Liver (tissue), 8 donors: ENCODE measurements at regions not wholly inside any gene's neighbourhood (a gene's known extent, or its start where the extent isn't known, plus 50 kb on each side); places are given as distances from the start of the nearest gene placed in this dataset.

Experiments
- DNase-seq: peaks from one replicate; pipeline ENCODE4 v3.0.0-alpha.2; 2017; ENCODE audit warnings: low spot score
- H3K27ac ChIP-seq, 2 donors: one replicate each; pipeline ENCODE4 v1.7.0; 2013; ENCODE audit warnings: inconsistent platforms in 2 of 2, low read length in 2 of 2, control low read depth in 1 of 2, low read depth in 1 of 2, mild to moderate bottlenecking in 1 of 2
- H3K27me3 ChIP-seq, 4 donors: one replicate each; pipeline versions ENCODE4 v1.6.1 to v1.7.0; 2013; ENCODE audit warnings: low read length in 3 of 4, inconsistent platforms in 1 of 4, mild to moderate bottlenecking in 1 of 4, moderate library complexity in 1 of 4; ENCODE audit not compliant: control insufficient read depth in 4 of 4, insufficient read depth in 4 of 4
- H3K36me3 ChIP-seq, 4 donors: one replicate each; pipeline versions ENCODE4 v1.6.1 to v1.7.0; 2013; ENCODE audit warnings: low read length in 3 of 4, mild to moderate bottlenecking in 3 of 4, low read depth in 1 of 4, moderate library complexity in 1 of 4; ENCODE audit not compliant: control insufficient read depth in 4 of 4, insufficient read depth in 3 of 4
- H3K4me1 ChIP-seq, 4 donors: one replicate each; pipeline versions ENCODE4 v1.6.1 to v1.7.0; 2013; ENCODE audit warnings: low read length in 3 of 4, mild to moderate bottlenecking in 3 of 4, moderate library complexity in 1 of 4; ENCODE audit not compliant: control insufficient read depth in 4 of 4, insufficient read depth in 4 of 4
- H3K4me3 ChIP-seq, 3 donors: one replicate each; pipeline versions ENCODE4 v1.6.1 to v1.7.0; 2013; ENCODE audit warnings: low read length in 3 of 3, control low read depth in 1 of 3, low read depth in 1 of 3, mild to moderate bottlenecking in 1 of 3
- H3K9ac ChIP-seq, 2 donors: one replicate each; pipeline ENCODE4 v1.7.0; 2013; ENCODE audit warnings: low read length in 2 of 2, mild to moderate bottlenecking in 2 of 2, moderate library complexity in 2 of 2, control low read depth in 1 of 2, low read depth in 1 of 2
- H3K9me3 ChIP-seq, 4 donors: one replicate each; pipeline versions ENCODE4 v1.6.1 to v1.7.0; 2013; ENCODE audit warnings: low read length in 3 of 4; ENCODE audit not compliant: control insufficient read depth in 4 of 4
- ATF3 ChIP-seq: IDR thresholded peaks from 2 replicates; pipeline ENCODE4 v1.6.1; 2016; ENCODE audit warnings: antibody characterized with exemption
- CTCF ChIP-seq: fragments of 150-350 bp; IDR thresholded peaks from 2 replicates; pipeline ENCODE4 v1.5.1; 2017; ENCODE audit warnings: improper control_type of control experiment, low read depth, low read length; ENCODE audit not compliant: missing input control
- EGR1 ChIP-seq, 2 donors: IDR thresholded peaks; 2 replicates each; pipeline ENCODE4 v1.6.1; 2016 to 2018; ENCODE audit warnings: antibody characterized with exemption in 2 of 2, low read depth in 2 of 2
- FOXA2 ChIP-seq: IDR thresholded peaks from 2 replicates; pipeline ENCODE4 v1.6.1; 2016; ENCODE audit warnings: antibody characterized with exemption
- GABPA ChIP-seq, 2 donors: IDR thresholded peaks in 1 of 2; conservative IDR thresholded peaks in 1 of 2; 2 replicates each; pipeline ENCODE4 v1.6.1; 2016; ENCODE audit warnings: antibody characterized with exemption in 2 of 2, mild to moderate bottlenecking in 1 of 2, moderate library complexity in 1 of 2
- HNF4A ChIP-seq, 2 donors: conservative IDR thresholded peaks; 2 replicates each; pipeline ENCODE4 v1.6.1; 2016; ENCODE audit warnings: antibody characterized with exemption in 2 of 2, mild to moderate bottlenecking in 2 of 2
- HNF4G ChIP-seq: IDR thresholded peaks from 2 replicates; pipeline ENCODE4 v1.6.1; 2016; ENCODE audit warnings: antibody characterized with exemption
- MAX ChIP-seq: IDR thresholded peaks from 2 replicates; pipeline ENCODE4 v1.6.1; 2016; ENCODE audit warnings: antibody characterized with exemption
- NR2F2 ChIP-seq: IDR thresholded peaks from 2 replicates; pipeline ENCODE4 v1.6.1; 2016; ENCODE audit warnings: antibody characterized with exemption
- RAD21 ChIP-seq, 2 donors: IDR thresholded peaks; 2 replicates each; pipeline ENCODE4 v1.6.1; 2016; ENCODE audit warnings: antibody characterized with exemption in 2 of 2, mild to moderate bottlenecking in 2 of 2
- REST ChIP-seq: IDR thresholded peaks from 2 replicates; pipeline ENCODE4 v1.6.1; 2016; ENCODE audit warnings: antibody characterized with exemption, mild to moderate bottlenecking
- RXRA ChIP-seq, 2 donors: IDR thresholded peaks; 2 replicates each; pipeline ENCODE4 v1.6.1; 2017 to 2018; ENCODE audit warnings: antibody characterized with exemption in 2 of 2, mild to moderate bottlenecking in 1 of 2
- SP1 ChIP-seq: IDR thresholded peaks from 2 replicates; pipeline ENCODE4 v1.6.1; 2018; ENCODE audit warnings: antibody characterized with exemption, mild to moderate bottlenecking
- TAF1 ChIP-seq: conservative IDR thresholded peaks from 2 replicates; pipeline ENCODE4 v1.6.1; 2016; ENCODE audit warnings: antibody characterized with exemption, mild to moderate bottlenecking
- YY1 ChIP-seq: IDR thresholded peaks from 2 replicates; pipeline ENCODE4 v1.6.1; 2016; ENCODE audit warnings: antibody characterized with exemption, mild to moderate bottlenecking
- ZBTB33 ChIP-seq: IDR thresholded peaks from 2 replicates; pipeline ENCODE4 v1.6.1; 2016; ENCODE audit warnings: antibody characterized with exemption
- WGBS: extraction: QIAGEN DNeasy Blood & Tissue Kit; methylation state at CpG from one replicate; pipeline ENCODE4 v1.1.7; 2013; 5-methylcytosine and 5-hydroxymethylcytosine counted together
- donor health status: healthy.
- donor health status: healthy.
- donor health status: healthy.
- donor health status: healthy.
- donor health status: healthy.

GRCh38 chr20:24761220-24762065 lies 187.6 kb upstream of the CST7 start:
- Histone ChIP-seq H3K27ac (no peak overlapping the region), H3K4me1 (no peaks in the 10 kb centered on the region), H3K36me3 (no peaks in the 10 kb centered on the region), H3K9ac (no peak overlapping the region), H3K9me3 (peaks cover 0 to 5% (median 2%) of the 10 kb centered on the region in 4 donors), H3K4me3 (no peak overlapping the region), H3K27me3 (no peaks in the 10 kb centered on the region)
- no peak for TF ChIP-seq ZBTB33
- TF ChIP-seq CTCF: no peak
- no peak for TF ChIP-seq HNF4A (conservative IDR thresholded peaks at IDR 0.05)
- TF ChIP-seq REST: no peak
- TF ChIP-seq MAX: no peak
- no peak for TF ChIP-seq RXRA (IDR thresholded peaks at IDR 0.05)
- TF ChIP-seq TAF1: no peak
- TF ChIP-seq EGR1 (IDR thresholded peaks at IDR 0.05; ENCODE audit: low read depth in 2 of 2): no peak
- no peak for TF ChIP-seq HNF4G
- no peak for TF ChIP-seq YY1
- TF ChIP-seq FOXA2: no peak
- 96% methylated on average over 7 of the region's 7 CpGs for WGBS
- no peak for DNase-seq

GRCh38 chr20:24762371-24762770 lies 186.7 kb upstream of the CST7 start:
- no peak for TF ChIP-seq YY1
- no peak for TF ChIP-seq HNF4A (conservative IDR thresholded peaks at IDR 0.05)
- no peak for TF ChIP-seq GABPA (IDR thresholded peaks at IDR 0.05 in 1 of 2, conservative IDR thresholded peaks at IDR 0.05 in 1 of 2)
- no peak for TF ChIP-seq FOXA2
- TF ChIP-seq RXRA (IDR thresholded peaks at IDR 0.05): no peak
- TF ChIP-seq MAX: no peak
- no peak for TF ChIP-seq CTCF
- TF ChIP-seq HNF4G: no peak
- TF ChIP-seq ATF3: no peak
- TF ChIP-seq RAD21 (IDR thresholded peaks at IDR 0.05): no peak
- TF ChIP-seq NR2F2: no peak
- TF ChIP-seq SP1: no peak
- no peak for TF ChIP-seq TAF1
- no peaks in the 10 kb centered on the region for H3K36me3 ChIP-seq
- DNase-seq: no peak
- no peak overlapping the region for H3K27ac ChIP-seq
- H3K27me3 ChIP-seq: no peaks in the 10 kb centered on the region
- H3K9me3 ChIP-seq: peaks cover 0 to 5% (median 2%) of the 10 kb centered on the region in 4 donors
- WGBS: 93% methylated on average over 3 of the region's 3 CpGs
- no peak overlapping the region for H3K4me3 ChIP-seq
- H3K4me1 ChIP-seq: no peaks in the 10 kb centered on the region
- no peak overlapping the region for H3K9ac ChIP-seq
